Upper lobe of left lung (tissue), 6 donors: ENCODE measurements at regions not wholly inside any gene's neighbourhood (a gene's known extent, or its start where the extent isn't known, plus 50 kb on each side); places are given as distances from the start of the nearest gene placed in this dataset.

Source experiments
- ATAC-seq, 2 donors: fragments of 200-7000 bp; cut with Tn5 transposase; one replicate each; pipeline ENCODE4 v1.9.1; 2022; ENCODE audit warnings: mild to moderate bottlenecking in 2 of 2, moderate library complexity in 2 of 2; ENCODE audit not compliant: low FRiP score in 2 of 2
- DNase-seq, 2 donors: peaks; one replicate each; pipeline ENCODE4 v3.0.0-alpha.2; 2019 to 2020
- H3K27ac ChIP-seq, 4 donors: fragments of 200-600 bp; sonication (generic); one replicate each; pipeline ENCODE4 v1.5.1; 2016 to 2019
- H3K27me3 ChIP-seq, 4 donors: fragments of 200-600 bp; sonication (generic); one replicate each; pipeline ENCODE4 v1.5.1; 2017 to 2019
- H3K36me3 ChIP-seq, 4 donors: fragments of 200-600 bp; sonication (generic); one replicate each; pipeline ENCODE4 v1.5.1; 2016 to 2019
- H3K4me1 ChIP-seq, 4 donors: fragments of 200-600 bp; sonication (generic); one replicate each; pipeline ENCODE4 v1.5.1; 2018 to 2019
- H3K4me3 ChIP-seq, 4 donors: fragments of 200-600 bp; sonication (generic); one replicate each; pipeline ENCODE4 v1.5.1; 2017 to 2019; ENCODE audit warnings: mild to moderate bottlenecking in 2 of 4, moderate library complexity in 1 of 4
- H3K9me3 ChIP-seq, 4 donors: fragments of 200-600 bp; sonication (generic); one replicate each; pipeline ENCODE4 v1.5.1; 2018 to 2019
- EP300 ChIP-seq, 4 donors: sonication (generic); formaldehyde crosslinking; IDR thresholded peaks; one replicate each; pipeline ENCODE4 v1.5.1; 2017; ENCODE audit warnings: antibody characterized with exemption in 4 of 4, control low read depth in 2 of 4
- POLR2A ChIP-seq, 4 donors: fragments of 450-650 bp; IDR thresholded peaks; one replicate each; pipeline ENCODE4 v1.5.1; 2016 to 2017; ENCODE audit warnings: antibody characterized with exemption in 4 of 4, mild to moderate bottlenecking in 2 of 4
- POLR2AphosphoS5 ChIP-seq, 2 donors: sonication (generic); formaldehyde crosslinking; IDR thresholded peaks; one replicate each; pipeline ENCODE4 v1.5.1; 2017; ENCODE audit warnings: antibody characterized with exemption in 2 of 2
- WGBS, 2 donors: methylation state at CpG; one replicate each; pipeline ENCODE4 v1.1.5; 2017 to 2018; 5-methylcytosine and 5-hydroxymethylcytosine counted together
- TF ChIP-seq, protein P1 (sequence below), 6 experiments: fragments of 450-650 bp in 4 of 6; fragments of 200-600 bp in 2 of 6; sonication (generic) in 2 of 6; IDR thresholded peaks; one replicate each; pipeline ENCODE4 v1.5.1; 2016 to 2019; ENCODE audit warnings: antibody characterized with exemption in 6 of 6
- donor health status: DM: no; HTN: no; CAD: no; lungs with moderate emphysema.
- donor health status: DM: no; HTN: yes; CAD: no; lungs with severe emphysema.

- Histone ChIP-seq H3K4me3 (no peak overlapping the region), H3K4me1 (no peaks in the 10 kb centered on the region), H3K36me3 (no peaks in the 10 kb centered on the region), H3K27ac (no peak overlapping the region), H3K27me3 (no peaks in the 10 kb centered on the region), H3K9me3 (no peaks in the 10 kb centered on the region)
- DNase-seq = no peak
- ATAC-seq = no peak
- TF ChIP-seq POLR2A (IDR thresholded peaks at IDR 0.05) (no peak), POLR2AphosphoS5 (IDR thresholded peaks at IDR 0.05) (no peak), EP300 (IDR thresholded peaks at IDR 0.05) (no peak)
- TF ChIP-seq, protein P1, sequence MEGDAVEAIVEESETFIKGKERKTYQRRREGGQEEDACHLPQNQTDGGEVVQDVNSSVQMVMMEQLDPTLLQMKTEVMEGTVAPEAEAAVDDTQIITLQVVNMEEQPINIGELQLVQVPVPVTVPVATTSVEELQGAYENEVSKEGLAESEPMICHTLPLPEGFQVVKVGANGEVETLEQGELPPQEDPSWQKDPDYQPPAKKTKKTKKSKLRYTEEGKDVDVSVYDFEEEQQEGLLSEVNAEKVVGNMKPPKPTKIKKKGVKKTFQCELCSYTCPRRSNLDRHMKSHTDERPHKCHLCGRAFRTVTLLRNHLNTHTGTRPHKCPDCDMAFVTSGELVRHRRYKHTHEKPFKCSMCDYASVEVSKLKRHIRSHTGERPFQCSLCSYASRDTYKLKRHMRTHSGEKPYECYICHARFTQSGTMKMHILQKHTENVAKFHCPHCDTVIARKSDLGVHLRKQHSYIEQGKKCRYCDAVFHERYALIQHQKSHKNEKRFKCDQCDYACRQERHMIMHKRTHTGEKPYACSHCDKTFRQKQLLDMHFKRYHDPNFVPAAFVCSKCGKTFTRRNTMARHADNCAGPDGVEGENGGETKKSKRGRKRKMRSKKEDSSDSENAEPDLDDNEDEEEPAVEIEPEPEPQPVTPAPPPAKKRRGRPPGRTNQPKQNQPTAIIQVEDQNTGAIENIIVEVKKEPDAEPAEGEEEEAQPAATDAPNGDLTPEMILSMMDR (IDR thresholded peaks at IDR 0.05) = no peak
- WGBS, 2 donors = 25 to 32% methylated on average over 1 of the region's 1 CpG
Observed at GRCh38 chr9:100761276-100761802, 183.5 kb downstream of the CAVIN4 start.

DNA sequence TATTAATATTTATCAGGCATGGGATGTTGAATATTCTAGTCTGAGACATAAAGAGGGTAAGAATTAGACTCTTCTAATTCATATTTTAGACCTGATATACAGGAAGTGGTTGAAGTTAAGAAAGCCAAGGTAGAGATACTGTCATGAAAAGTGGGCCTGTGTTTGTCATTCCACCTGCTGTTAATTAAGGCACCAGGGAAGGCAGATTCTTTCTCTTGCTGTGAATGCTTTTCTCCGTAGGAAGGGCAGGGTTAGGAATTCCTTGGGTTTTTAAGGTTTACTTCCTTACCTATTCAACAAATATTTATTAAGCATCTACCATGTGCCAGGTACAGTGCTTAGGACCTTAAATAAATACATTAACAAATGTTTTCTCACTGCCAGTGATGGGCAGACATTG is 196.4 kb downstream of the CAVIN4 start:
- TF ChIP-seq, protein P1 (IDR thresholded peaks at IDR 0.05) = no peak
- no peak for TF ChIP-seq EP300 (IDR thresholded peaks at IDR 0.05)
- no peak for TF ChIP-seq POLR2AphosphoS5 (IDR thresholded peaks at IDR 0.05)
- 27 to 48% methylated on average over 1 of the region's 1 CpG for WGBS, 2 donors
- Histone ChIP-seq H3K36me3 (no peaks in the 10 kb centered on the region), H3K4me3 (no peak overlapping the region), H3K27me3 (no peaks in the 10 kb centered on the region), H3K27ac (no peak overlapping the region), H3K9me3 (no peaks in the 10 kb centered on the region), H3K4me1 (no peaks in the 10 kb centered on the region)
- no peak for DNase-seq
- ATAC-seq = no peak

DNA sequence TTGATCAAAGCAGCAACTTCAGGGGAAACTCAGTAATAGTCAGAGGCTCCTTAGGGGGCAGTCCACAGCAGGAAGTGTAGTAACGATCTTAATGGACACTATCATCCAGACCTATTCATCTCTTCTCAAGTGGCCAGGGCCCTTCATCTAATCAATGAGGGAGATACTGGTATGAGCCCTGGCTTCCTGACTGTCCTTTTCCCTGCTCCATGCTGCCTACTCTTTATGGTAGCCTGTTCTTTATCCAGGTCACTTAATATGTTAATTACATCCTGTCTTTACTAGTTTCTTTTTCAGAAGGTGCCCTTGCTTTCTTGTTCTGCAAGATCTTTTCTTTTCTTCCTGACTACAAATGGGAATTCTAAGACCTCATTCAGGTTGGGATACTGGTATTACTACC is 197.1 kb downstream of the CAVIN4 start:
- no peaks in the 10 kb centered on the region for H3K27me3 ChIP-seq
- H3K4me1 ChIP-seq = no peaks in the 10 kb centered on the region
- no peaks in the 10 kb centered on the region for H3K36me3 ChIP-seq
- no peak overlapping the region for H3K4me3 ChIP-seq
- no peak for ATAC-seq
- H3K27ac ChIP-seq = no peak overlapping the region
- TF ChIP-seq POLR2A (IDR thresholded peaks at IDR 0.05) (no peak), EP300 (IDR thresholded peaks at IDR 0.05) (no peak), POLR2AphosphoS5 (IDR thresholded peaks at IDR 0.05) (no peak)
- TF ChIP-seq, protein P1 (IDR thresholded peaks at IDR 0.05) = no peak
- no peak for DNase-seq
- H3K9me3 ChIP-seq = no peaks in the 10 kb centered on the region
- 21 to 36% methylated on average over 1 of the region's 1 CpG for WGBS, 2 donors

DNA sequence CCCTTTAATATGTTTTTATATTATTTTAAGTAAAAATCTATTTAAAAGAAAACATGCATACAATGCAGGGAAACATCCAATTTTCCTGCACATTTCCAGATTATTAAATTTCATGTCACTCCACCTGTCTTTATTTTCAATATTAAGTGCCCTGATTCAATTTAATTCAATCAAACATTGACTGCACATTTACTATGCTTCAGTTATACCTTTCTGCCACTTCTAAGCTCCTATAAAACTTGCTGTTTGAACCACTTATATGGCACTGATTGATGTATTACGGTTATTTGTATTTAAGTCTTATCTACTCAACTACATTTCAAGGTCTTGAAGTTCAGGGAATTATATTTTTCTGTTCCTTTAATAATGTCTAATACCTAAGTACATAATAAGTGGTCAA is 198.0 kb downstream of the CAVIN4 start:
- no peak overlapping the region for H3K4me3 ChIP-seq
- no peaks in the 10 kb centered on the region for H3K9me3 ChIP-seq
- no peak for DNase-seq
- no peak for ATAC-seq
- no peak overlapping the region for H3K27ac ChIP-seq
- TF ChIP-seq, protein P1 (IDR thresholded peaks at IDR 0.05) = no peak
- TF ChIP-seq POLR2A (IDR thresholded peaks at IDR 0.05) = no peak
- no peak for TF ChIP-seq EP300 (IDR thresholded peaks at IDR 0.05)
- no peak for TF ChIP-seq POLR2AphosphoS5 (IDR thresholded peaks at IDR 0.05)
- H3K4me1 ChIP-seq = no peaks in the 10 kb centered on the region
- 90% methylated on average over 1 of the region's 1 CpG for WGBS, 2 donors
- H3K36me3 ChIP-seq = no peaks in the 10 kb centered on the region
- H3K27me3 ChIP-seq = no peaks in the 10 kb centered on the region

DNA sequence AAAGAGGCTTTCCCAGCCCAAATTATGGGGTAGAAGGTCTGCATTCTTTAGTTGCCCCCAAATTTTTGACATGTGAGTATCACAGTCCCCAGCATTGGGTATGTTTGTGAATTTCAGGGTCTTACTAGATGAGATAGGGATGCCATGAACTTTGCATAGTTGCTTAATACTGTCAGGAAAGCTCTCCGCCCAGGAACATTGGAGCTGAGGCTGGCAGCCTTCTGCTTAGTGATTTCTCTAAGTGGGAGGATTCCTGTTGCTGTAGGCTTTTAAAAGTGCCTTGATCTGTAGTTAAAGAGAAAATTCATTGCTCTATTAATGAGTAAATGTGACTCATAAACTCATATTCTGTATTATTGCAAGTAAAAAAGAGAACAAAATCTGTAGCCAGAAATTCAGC is 206.9 kb downstream of the CAVIN4 start:
- no peaks in the 10 kb centered on the region for H3K4me1 ChIP-seq
- DNase-seq (no peak), ATAC-seq (no peak)
- H3K36me3 ChIP-seq = no peaks in the 10 kb centered on the region
- H3K4me3 ChIP-seq = no peak overlapping the region
- H3K9me3 ChIP-seq = peaks cover 0 to 4% (median 0%) of the 10 kb centered on the region in 4 donors
- TF ChIP-seq POLR2A (IDR thresholded peaks at IDR 0.05) (no peak), POLR2AphosphoS5 (IDR thresholded peaks at IDR 0.05) (no peak), EP300 (IDR thresholded peaks at IDR 0.05) (no peak)
- TF ChIP-seq, protein P1 (IDR thresholded peaks at IDR 0.05) = no peak
- no peak overlapping the region for H3K27ac ChIP-seq
- 69 to 96% methylated on average over 1 of the region's 1 CpG for WGBS, 2 donors
- no peaks in the 10 kb centered on the region for H3K27me3 ChIP-seq
